GM12892 (cell line): ENCODE measurements at regions not wholly inside any gene's neighbourhood (a gene's known extent, or its start where the extent isn't known, plus 50 kb on each side); places are given as distances from the start of the nearest gene placed in this dataset.

ENCODE experiments used
- DNase-seq: peaks from one replicate; pipeline ENCODE4 v3.0.0; 2011; ENCODE audit not compliant: insufficient read length
- FAIRE-seq: peaks from 2 replicates; lab custom pipeline; 2011; peaks lifted over from hg19 to GRCh38; lab: Jason Lieb, UNC
- POLR2A ChIP-seq: IDR thresholded peaks from 2 replicates; pipeline ENCODE4 v1.6.1; 2011; ENCODE audit warnings: low read depth, low read length, control low read depth
- POLR2AphosphoS5 ChIP-seq: IDR thresholded peaks from 2 replicates; pipeline ENCODE4 v1.6.1; 2011; ENCODE audit warnings: low read depth, low read length, control low read depth
- TAF1 ChIP-seq: IDR thresholded peaks from 2 replicates; pipeline ENCODE4 v1.6.1; 2011; ENCODE audit warnings: low read depth, mild to moderate bottlenecking, control low read depth, low read length, borderline replicate concordance

GRCh38 chr15:94666553-94666952 is 435.2 kb downstream of the MCTP2 start:
- no peak for TF ChIP-seq POLR2AphosphoS5
- TF ChIP-seq POLR2A, result no peak
- no peak for TF ChIP-seq TAF1
- no peak for FAIRE-seq
- no peak for DNase-seq

DNA sequence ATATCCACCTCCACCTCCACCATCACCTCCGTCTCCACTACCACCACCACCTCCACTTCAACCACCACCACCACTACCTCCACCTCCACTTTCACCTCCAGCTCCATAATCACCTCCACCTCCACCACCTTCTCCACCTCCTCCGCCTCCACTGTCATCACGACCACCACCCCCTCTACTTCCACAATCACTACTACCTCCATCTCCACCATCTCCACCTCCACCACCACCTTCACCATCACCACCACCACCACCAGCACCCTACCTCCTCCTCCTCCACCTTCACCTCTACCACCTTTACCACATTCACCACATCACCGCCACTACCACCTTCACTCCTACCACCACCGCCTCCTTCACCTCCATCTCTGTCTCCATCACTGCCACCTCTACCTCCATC is 435.7 kb downstream of the MCTP2 start:
- no peak for TF ChIP-seq POLR2A
- no peak for TF ChIP-seq POLR2AphosphoS5
- no peak for TF ChIP-seq TAF1
- FAIRE-seq (no peak), DNase-seq (no peak)

GRCh38 chr15:94670438-94671034 is 439.2 kb downstream of the MCTP2 start:
- FAIRE-seq (no peak), DNase-seq (no peak)
- TF ChIP-seq TAF1 (no peak), POLR2A (no peak), POLR2AphosphoS5 (no peak)

DNA sequence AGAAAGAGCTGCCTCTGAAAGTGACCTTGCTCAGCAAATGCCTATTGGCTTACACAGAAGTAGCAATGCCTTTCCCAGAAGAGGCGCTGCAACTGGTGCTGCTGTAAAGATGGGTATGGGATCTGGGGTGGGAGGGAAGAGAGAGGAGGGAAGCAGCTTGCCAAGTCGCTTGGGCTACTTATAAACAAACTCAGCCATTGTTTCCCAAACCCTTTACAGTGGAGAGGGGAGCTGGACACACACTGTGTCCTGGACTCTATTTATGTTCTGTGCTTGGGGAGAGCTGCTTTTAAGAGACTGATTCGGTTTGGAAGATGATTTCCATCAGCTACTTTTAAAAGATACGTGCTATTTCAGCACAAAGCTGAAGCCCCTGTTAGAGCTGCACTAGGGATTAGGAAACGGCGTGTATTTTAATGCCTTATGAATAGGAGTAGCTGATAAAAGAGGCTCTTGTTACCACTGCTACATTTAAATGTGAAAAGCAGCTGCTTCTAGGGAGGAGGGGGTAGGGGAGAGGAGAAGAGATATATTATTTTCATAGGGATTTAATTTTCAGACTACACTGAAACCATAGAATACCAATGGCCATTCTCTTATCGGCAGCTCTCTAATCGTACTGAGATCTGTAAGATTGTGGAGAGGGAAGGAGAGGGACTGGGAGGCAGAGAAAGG is 440.6 kb downstream of the MCTP2 start:
- no peak for FAIRE-seq
- no peak for DNase-seq

DNA sequence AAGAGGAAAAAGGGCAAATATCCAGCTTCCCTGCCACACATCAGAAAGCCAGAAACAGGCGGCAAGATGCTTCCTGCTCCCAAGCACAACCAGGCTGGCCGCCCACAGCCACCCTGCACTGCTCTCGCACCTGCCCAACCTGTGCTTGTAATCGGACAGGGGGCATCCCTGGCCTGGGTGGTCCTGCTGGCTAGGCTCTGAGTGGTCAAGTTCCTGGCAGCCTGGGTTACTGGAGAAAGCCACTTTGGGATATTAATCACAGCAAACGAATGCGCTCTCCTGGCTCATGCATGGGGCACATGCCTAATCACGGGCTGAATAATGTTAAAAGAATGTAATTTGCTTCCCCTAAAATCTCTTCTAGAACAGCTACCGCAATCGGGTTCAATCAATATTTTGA is 442.4 kb downstream of the MCTP2 start:
- TF ChIP-seq TAF1 (no peak), POLR2A (no peak)
- no peak for FAIRE-seq
- DNase-seq, result no peak

More for the DNA sequence above, 440.6 kb downstream of the MCTP2 start:
- TF ChIP-seq POLR2AphosphoS5 (no peak), POLR2A (no peak), TAF1 (no peak)

- TF ChIP-seq POLR2AphosphoS5, result no peak
- no peak for TF ChIP-seq POLR2A
- no peak for TF ChIP-seq TAF1
- DNase-seq, result no peak
- FAIRE-seq, result no peak
Observed at GRCh38 chr15:94674296-94674695, 442.9 kb downstream of the MCTP2 start.

DNA sequence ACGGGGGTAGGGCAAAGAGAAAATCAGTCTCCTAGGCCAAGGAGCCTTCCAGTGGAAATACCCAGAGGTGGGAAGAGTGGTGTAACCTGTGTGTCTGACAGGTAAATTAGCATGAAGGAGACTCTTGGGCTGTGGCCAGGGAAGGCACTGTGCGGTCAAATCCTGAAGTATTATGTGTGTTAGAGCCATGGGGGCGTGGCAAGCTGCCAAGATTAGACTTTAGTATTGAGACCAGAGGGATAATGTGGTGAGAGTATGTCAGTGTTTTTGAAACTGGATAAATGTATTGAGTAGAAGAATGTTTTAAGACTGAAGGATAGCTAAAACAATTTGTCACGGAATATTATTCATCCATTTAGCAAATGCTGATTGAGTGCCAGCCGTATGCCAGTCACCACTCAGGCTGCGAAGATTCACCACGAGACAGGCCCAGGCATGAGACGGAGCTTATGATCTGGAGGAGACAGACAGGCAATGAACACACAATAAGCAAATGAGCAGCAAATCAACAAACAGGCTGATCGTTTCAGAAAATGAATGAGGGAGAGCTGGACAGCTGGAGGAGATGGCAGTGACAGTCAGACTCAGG is 445.9 kb downstream of the MCTP2 start:
- no peak for DNase-seq
- FAIRE-seq, result no peak
- TF ChIP-seq POLR2AphosphoS5 (no peak), POLR2A (no peak), TAF1 (no peak)

- DNase-seq (no peak), FAIRE-seq (no peak)
Observed at GRCh38 chr15:94682171-94682570, 450.8 kb downstream of the MCTP2 start.

GRCh38 chr15:94683902-94684301 is 452.5 kb downstream of the MCTP2 start:
- FAIRE-seq (no peak), DNase-seq (no peak)
- TF ChIP-seq TAF1, result no peak
- TF ChIP-seq POLR2A, result no peak
- TF ChIP-seq POLR2AphosphoS5, result no peak

More at GRCh38 chr15:94682171-94682570, 450.8 kb downstream of the MCTP2 start:
- TF ChIP-seq POLR2AphosphoS5 (no peak), TAF1 (no peak), POLR2A (no peak)

DNA sequence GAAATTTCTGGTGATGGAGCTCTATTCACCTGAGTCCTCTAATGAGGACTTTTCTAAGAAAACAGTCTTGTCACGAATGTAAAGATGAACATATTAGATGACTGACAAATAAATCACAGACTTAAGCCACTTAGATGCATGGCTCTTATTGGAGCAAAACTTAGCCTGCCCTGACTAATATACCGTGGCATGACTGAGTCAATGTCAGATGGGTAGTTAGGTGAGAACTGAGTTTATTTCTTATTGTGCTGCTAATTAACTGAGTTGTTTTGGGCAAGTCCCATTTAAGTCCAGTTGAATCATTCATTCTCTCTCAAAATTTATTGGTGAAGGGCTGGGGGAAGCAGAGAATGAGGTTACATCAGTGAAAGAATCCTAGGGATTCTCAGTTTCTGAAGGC is 459.8 kb downstream of the MCTP2 start:
- DNase-seq, result no peak
- TF ChIP-seq TAF1 (no peak), POLR2AphosphoS5 (no peak), POLR2A (no peak)
- FAIRE-seq, result no peak

DNA sequence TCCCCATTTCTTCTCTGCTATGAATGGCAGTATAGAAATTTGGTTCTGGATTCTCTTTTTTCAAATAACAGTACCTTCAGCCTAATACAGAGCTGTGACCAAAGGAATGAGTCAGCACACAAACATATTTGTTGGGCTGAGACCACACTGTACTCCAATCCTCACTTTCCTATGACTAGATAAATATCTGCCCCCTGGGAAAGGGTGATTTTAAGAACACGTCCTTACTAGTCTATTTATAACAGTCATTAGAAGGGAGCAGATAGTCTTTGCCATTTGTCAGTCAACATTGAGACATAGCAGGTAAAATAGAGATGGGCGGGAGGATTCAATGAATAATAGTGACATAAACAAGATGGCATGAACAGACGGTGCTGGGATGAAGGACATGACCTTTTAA is 461.3 kb downstream of the MCTP2 start:
- no peak for FAIRE-seq
- DNase-seq, result no peak
- TF ChIP-seq POLR2A (no peak), TAF1 (no peak), POLR2AphosphoS5 (no peak)

DNA sequence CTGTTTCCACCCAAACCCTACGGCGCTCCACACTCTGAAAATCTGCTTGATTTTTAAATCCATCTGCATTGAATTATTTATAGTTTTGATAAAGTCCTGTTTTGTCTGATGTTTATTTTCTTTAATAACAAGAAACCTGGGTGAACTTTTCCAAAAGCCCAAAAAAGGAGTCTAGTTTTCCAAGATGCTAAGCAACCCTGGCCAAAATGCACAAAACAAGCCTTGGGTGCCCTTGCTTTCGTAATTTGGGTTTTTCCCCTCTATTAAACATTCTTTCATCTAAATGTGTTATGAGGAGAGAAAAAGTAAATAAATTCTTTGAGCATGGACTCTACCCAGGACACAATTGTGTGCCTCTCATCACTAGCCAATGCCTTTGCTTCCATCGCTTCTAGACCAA is 468.9 kb downstream of the MCTP2 start:
- DNase-seq, result no peak
- no peak for TF ChIP-seq TAF1
- TF ChIP-seq POLR2A, result no peak
- TF ChIP-seq POLR2AphosphoS5, result no peak
- no peak for FAIRE-seq

- FAIRE-seq, result no peak
Observed at GRCh38 chr15:94701281-94701985, 470.1 kb downstream of the MCTP2 start.

More at GRCh38 chr15:94701281-94701985, 470.1 kb downstream of the MCTP2 start:
- DNase-seq, result no peak
- no peak for TF ChIP-seq POLR2A
- TF ChIP-seq POLR2AphosphoS5, result no peak
- TF ChIP-seq TAF1, result no peak
